Calu3 (cell line): ENCODE measurements at regions not wholly inside any gene's neighbourhood (a gene's known extent, or its start where the extent isn't known, plus 50 kb on each side); places are given as distances from the start of the nearest gene placed in this dataset.

ENCODE experiments used
- BruUV-seq: library from RNA; stranded (reverse); fragments of 400-500 nt; replicated peaks from 2 replicates; lab custom pipeline; 2021; lab: Mats Ljungman, UMichigan
- CTCF ChIA-PET: fragments of 300-600 bp; sonication (Branson Sonifier 250); formaldehyde crosslinking; loops from one replicate; lab custom pipeline; 2022; ENCODE audit warnings: antibody characterized with exemption; lab: Charles Lee
- DNase-seq: peaks from one replicate; pipeline ENCODE4 v3.0.0; 2022
- H3K27ac Mint-ChIP-seq: one replicate; pipeline ENCODE4 v1.8.0; 2022; ENCODE audit warnings: mixed read lengths; ENCODE audit not compliant: unreplicated experiment
- H3K27me3 Mint-ChIP-seq: one replicate; pipeline ENCODE4 v1.8.0; 2022; ENCODE audit warnings: mixed read lengths; ENCODE audit not compliant: unreplicated experiment
- H3K36me3 Mint-ChIP-seq: one replicate; pipeline ENCODE4 v1.8.0; 2022; ENCODE audit warnings: mild to moderate bottlenecking, moderate library complexity, mixed read lengths; ENCODE audit not compliant: insufficient read depth, unreplicated experiment
- H3K4me1 Mint-ChIP-seq: one replicate; pipeline ENCODE4 v1.8.0; 2022; ENCODE audit warnings: mild to moderate bottlenecking, low read depth, mixed read lengths; ENCODE audit not compliant: unreplicated experiment
- H3K4me3 Mint-ChIP-seq: one replicate; pipeline ENCODE4 v1.8.0; 2022; ENCODE audit warnings: mild to moderate bottlenecking, low read depth, moderate library complexity, mixed read lengths; ENCODE audit not compliant: unreplicated experiment
- H3K9me3 Mint-ChIP-seq: one replicate; pipeline ENCODE4 v1.8.0; 2022; ENCODE audit warnings: low read depth, mixed read lengths; ENCODE audit not compliant: unreplicated experiment
- CTCF ChIP-seq: fragments of 200-600 bp; IDR thresholded peaks from one replicate; pipeline ENCODE4 v1.8.0; 2022; ENCODE audit warnings: antibody characterized with exemption; ENCODE audit not compliant: unreplicated experiment
- intact Hi-C: fragments of 100-400 bp; cut with micrococcal nuclease; formaldehyde crosslinking; loops from one replicate; pipeline ENCODE4 v1.10.0; 2022; ENCODE audit not compliant: unreplicated experiment

DNA sequence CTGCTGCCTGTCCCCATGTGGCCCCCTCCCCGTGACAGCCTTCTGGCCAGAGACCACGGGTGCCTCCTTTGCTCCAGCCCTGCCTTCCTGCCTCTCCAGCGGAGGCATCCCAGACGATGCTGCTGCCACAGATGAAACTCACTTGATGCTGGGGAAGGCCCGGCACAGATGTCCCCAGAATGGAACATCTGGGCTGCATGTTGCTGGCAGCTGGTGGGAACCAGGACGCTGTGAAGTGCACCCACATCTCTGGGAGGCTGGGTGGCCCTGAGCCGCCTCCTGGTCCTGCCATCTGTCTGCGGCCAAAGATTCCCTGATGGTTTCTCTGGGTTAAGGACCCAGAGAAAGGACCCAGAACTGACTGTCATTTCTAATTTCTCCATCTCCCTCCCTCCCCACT is 51.9 kb upstream of the PTPRS start:
- CTCF ChIA-PET = no interaction called here
- H3K36me3 Mint-ChIP-seq = no peaks in the 10 kb centered on the region
- no TSS peak for BruUV-seq
- peaks cover 92% of the 10 kb centered on the region for H3K27me3 Mint-ChIP-seq
- no peak overlapping the region for H3K4me3 Mint-ChIP-seq
- TF ChIP-seq CTCF = no peak
- DNase-seq = no peak
- no peaks in the 10 kb centered on the region for H3K4me1 Mint-ChIP-seq
- H3K9me3 Mint-ChIP-seq = peaks cover 5% of the 10 kb centered on the region
- intact Hi-C loops = no loop called here
- no peak overlapping the region for H3K27ac Mint-ChIP-seq

DNA sequence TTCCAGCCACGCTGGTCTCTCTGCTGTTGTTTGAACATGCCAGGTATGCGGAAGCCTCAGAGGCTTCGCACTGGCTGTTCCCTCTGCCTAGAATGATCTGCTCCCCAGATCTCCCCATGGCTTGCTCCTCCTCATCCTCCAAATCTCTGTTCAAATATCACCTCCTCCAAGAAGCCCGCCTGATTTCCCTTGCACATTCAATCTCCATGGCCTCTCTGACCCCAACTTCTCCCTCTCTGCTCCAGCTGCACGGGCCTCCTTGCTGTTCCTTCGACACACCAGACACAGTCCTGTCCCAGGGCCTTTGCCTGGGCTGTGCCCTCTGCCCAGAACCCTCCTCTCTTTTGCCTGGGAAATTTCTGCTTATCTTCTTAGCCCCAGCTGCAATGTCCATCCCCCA is 52.5 kb upstream of the PTPRS start:
- Mint-ChIP-seq H3K27ac (no peak overlapping the region), H3K9me3 (peaks cover 3% of the 10 kb centered on the region), H3K4me3 (no peak overlapping the region), H3K4me1 (no peaks in the 10 kb centered on the region), H3K27me3 (peaks cover 92% of the 10 kb centered on the region), H3K36me3 (no peaks in the 10 kb centered on the region)
- no peak for TF ChIP-seq CTCF
- no TSS peak for BruUV-seq
- CTCF ChIA-PET = no interaction called here
- intact Hi-C loops = no loop called here
- DNase-seq = no peak

DNA sequence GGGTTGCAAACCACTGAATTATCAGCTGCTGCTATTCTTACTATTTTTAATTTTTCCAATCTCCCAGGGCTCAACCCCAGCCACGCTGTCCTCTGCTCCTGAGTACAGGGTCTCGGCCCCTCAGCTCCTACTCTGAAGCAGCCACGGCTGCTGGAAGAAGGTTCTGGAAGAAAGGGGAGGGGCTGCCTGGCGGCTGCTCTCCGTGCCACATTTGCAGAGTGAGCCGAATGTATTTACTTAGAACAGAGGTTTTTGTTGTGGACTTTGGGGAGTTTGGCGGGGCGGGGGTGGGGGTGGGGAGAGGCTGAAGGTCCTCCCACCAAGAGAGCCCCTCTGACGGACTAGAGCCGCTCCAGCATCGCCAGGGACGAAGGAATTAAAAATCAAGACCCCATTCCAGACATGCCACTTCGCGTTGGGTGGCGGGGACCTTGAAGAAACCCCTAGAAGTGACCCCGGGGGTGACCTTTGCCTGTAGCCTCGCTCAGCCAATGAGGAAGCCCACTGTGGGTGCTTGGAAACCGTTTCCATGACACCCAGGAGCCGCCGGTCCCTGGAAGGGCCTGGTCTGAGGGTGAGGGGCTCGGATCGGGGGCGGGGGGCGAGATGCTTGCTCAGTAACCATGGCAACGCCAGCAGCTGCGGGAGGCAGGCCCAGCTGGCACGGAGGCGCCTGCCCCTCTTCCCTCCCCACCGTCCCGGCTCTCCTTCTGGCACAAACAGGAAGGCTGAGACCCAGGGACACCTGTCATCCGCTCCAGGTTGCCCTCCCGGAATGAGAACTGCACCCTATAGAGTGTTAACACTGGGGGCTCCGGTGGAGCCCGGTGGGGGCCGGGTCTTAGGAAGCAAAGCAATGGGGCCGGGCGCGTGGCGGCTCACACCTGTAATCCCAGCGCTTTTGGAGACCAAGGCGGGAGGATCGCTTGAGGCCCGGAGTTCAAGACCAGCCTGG is 54.2 kb upstream of the PTPRS start:
- Mint-ChIP-seq H3K27me3 (peaks cover 78% of the 10 kb centered on the region), H3K4me1 (no peaks in the 10 kb centered on the region), H3K27ac (no peak overlapping the region), H3K9me3 (no peaks in the 10 kb centered on the region), H3K4me3 (no peak overlapping the region), H3K36me3 (no peaks in the 10 kb centered on the region)
- no TSS peak for BruUV-seq
- CTCF ChIA-PET = no interaction called here
- no peak for DNase-seq
- no peak for TF ChIP-seq CTCF
- intact Hi-C loops = no loop called here

- DNase-seq = no peak
- H3K4me1 Mint-ChIP-seq = no peaks in the 10 kb centered on the region
- CTCF ChIA-PET = no interaction called here
- peaks cover 77% of the 10 kb centered on the region for H3K27me3 Mint-ChIP-seq
- no peaks in the 10 kb centered on the region for H3K9me3 Mint-ChIP-seq
- H3K4me3 Mint-ChIP-seq = no peak overlapping the region
- no peak for TF ChIP-seq CTCF
- no peak overlapping the region for H3K27ac Mint-ChIP-seq
- no peaks in the 10 kb centered on the region for H3K36me3 Mint-ChIP-seq
- no TSS peak for BruUV-seq
- intact Hi-C loops = no loop called here
Observed at GRCh38 chr19:5395556-5395955, 54.9 kb upstream of the PTPRS start.
